Osteoblast (primary cell): ENCODE measurements at regions not wholly inside any gene's neighbourhood (a gene's known extent, or its start where the extent isn't known, plus 50 kb on each side); places are given as distances from the start of the nearest gene placed in this dataset.

Experiments
- DNase-seq: peaks from one replicate; pipeline ENCODE4 v3.0.0; 2011; ENCODE audit warnings: low spot score, mixed read lengths; ENCODE audit not compliant: insufficient read length; ENCODE audit errors: missing footprints
- H2AFZ ChIP-seq: 2 replicates; pipeline ENCODE4 v1.6.0; 2011; ENCODE audit warnings: mild to moderate bottlenecking, low read length
- H3K27ac ChIP-seq: 2 replicates; pipeline ENCODE4 v1.5.1; 2011; ENCODE audit warnings: mild to moderate bottlenecking, low read depth, low read length, moderate library complexity
- H3K27me3 ChIP-seq: 2 replicates; pipeline ENCODE4 v1.6.0; 2012; ENCODE audit warnings: mild to moderate bottlenecking, control low read depth, inconsistent platforms, low read length, moderate library complexity; ENCODE audit not compliant: insufficient read depth
- H3K36me3 ChIP-seq: 2 replicates; pipeline ENCODE4 v1.5.1; 2011; ENCODE audit warnings: mild to moderate bottlenecking, low read length, control low read depth, moderate library complexity; ENCODE audit not compliant: insufficient read depth
- H3K4me1 ChIP-seq: 2 replicates; pipeline ENCODE4 v1.5.1; 2011; ENCODE audit warnings: mild to moderate bottlenecking, low read length, control low read depth, moderate library complexity; ENCODE audit not compliant: insufficient read depth
- H3K4me2 ChIP-seq: 2 replicates; pipeline ENCODE4 v1.6.0; 2011; ENCODE audit warnings: mild to moderate bottlenecking, low read length; ENCODE audit not compliant: insufficient read depth
- H3K4me3 ChIP-seq: fragments of 200-600 bp; sonication (generic); 3 replicates; pipeline ENCODE4 v1.5.1; 2012; ENCODE audit warnings: mild to moderate bottlenecking, low read length, inconsistent platforms; ENCODE audit not compliant: insufficient read depth
- H3K79me2 ChIP-seq: 2 replicates; pipeline ENCODE4 v1.6.0; 2012; ENCODE audit warnings: mild to moderate bottlenecking, low read length, control low read depth, inconsistent platforms; ENCODE audit not compliant: insufficient read depth
- H3K9me3 ChIP-seq: 2 replicates; pipeline ENCODE4 v1.5.1; 2011; ENCODE audit warnings: low read depth, low read length, control low read depth
- H4K20me1 ChIP-seq: 2 replicates; pipeline ENCODE4 v1.6.0; 2012; ENCODE audit warnings: mild to moderate bottlenecking, low read length, control low read depth; ENCODE audit not compliant: insufficient read depth
- CTCF ChIP-seq: IDR thresholded peaks from 2 replicates; pipeline ENCODE4 v1.5.1; 2011; ENCODE audit warnings: mild to moderate bottlenecking, low read depth, low read length, moderate library complexity; ENCODE audit errors: extremely low read depth

- no peaks in the 10 kb centered on the region for H3K9me3 ChIP-seq
- H3K4me2 ChIP-seq: peak overlapping the region; percentile 19
- no peak overlapping the region for H2AFZ ChIP-seq
- no peaks in the 10 kb centered on the region for H3K36me3 ChIP-seq
- no peak for TF ChIP-seq CTCF
- no peak overlapping the region for H3K27ac ChIP-seq
- DNase-seq: peak; percentile 60
- H3K4me1 ChIP-seq: peaks cover 27% of the 10 kb centered on the region
- H3K4me3 ChIP-seq: no peak overlapping the region
- H3K27me3 ChIP-seq: no peaks in the 10 kb centered on the region
- H4K20me1 ChIP-seq: no peaks in the 10 kb centered on the region
- no peaks in the 10 kb centered on the region for H3K79me2 ChIP-seq
These were observed 205.8 kb downstream of the TJP1 start for GRCh38 chr15:29616512-29616911.

DNA sequence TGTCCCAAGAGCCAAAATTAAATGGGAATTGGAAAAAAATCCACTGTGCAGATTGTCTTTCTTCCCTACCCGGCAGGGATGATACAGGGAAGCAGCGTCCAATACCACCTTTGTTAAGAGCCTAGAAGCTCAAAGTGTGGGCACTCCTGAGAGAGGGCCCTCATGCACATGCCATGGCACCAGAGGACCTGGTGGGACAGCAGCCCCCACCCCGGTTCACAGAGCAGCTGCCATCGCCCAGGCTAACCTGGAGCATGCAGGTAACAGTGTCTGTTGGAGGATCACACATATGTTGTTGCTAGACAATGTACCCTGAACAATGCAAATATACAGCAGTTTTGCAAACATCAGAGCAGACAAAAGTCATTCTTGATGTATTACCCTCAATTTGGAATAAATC lies 206.5 kb downstream of the TJP1 start:
- DNase-seq: no peak
- no peak for TF ChIP-seq CTCF
- Histone ChIP-seq H3K4me2 (peak overlapping the region; percentile 19), H3K4me3 (no peak overlapping the region), H2AFZ (peak overlapping the region; percentile 70), H3K36me3 (no peaks in the 10 kb centered on the region), H3K4me1 (peaks cover 30% of the 10 kb centered on the region), H3K27me3 (no peaks in the 10 kb centered on the region), H3K9me3 (no peaks in the 10 kb centered on the region), H4K20me1 (no peaks in the 10 kb centered on the region), H3K79me2 (no peaks in the 10 kb centered on the region), H3K27ac (no peak overlapping the region)

DNA sequence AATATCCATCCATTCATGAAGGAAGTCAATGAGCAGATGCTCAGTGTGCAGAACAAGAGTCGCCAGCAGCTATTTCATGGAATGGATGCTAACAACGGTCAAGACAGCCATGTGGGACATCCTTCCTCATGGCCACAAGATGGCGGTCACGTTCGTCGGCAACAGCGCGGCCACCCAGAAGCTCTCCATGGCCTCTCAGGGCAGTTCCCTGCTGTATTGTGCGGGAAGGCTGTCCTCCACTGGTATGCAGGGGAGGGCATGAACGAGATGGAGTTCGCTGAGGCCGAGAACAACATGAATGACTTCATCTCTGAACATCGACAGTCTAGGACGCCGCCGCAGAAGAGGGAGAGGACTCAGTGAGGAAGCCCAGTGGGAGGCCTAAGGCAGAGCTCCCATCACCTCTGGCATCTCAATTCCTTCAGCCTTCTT lies 208.3 kb downstream of the TJP1 start:
- Histone ChIP-seq H3K9me3 (no peaks in the 10 kb centered on the region), H3K27ac (no peak overlapping the region), H3K27me3 (no peaks in the 10 kb centered on the region), H3K36me3 (no peaks in the 10 kb centered on the region), H3K4me2 (no peak overlapping the region), H4K20me1 (no peaks in the 10 kb centered on the region), H3K79me2 (no peaks in the 10 kb centered on the region), H2AFZ (no peak overlapping the region), H3K4me1 (peaks cover 30% of the 10 kb centered on the region), H3K4me3 (no peak overlapping the region)
- peak; percentile 7 for TF ChIP-seq CTCF
- no peak for DNase-seq

GRCh38 chr15:29612701-29613100 lies 209.6 kb downstream of the TJP1 start:
- DNase-seq: no peak
- Histone ChIP-seq H3K27me3 (no peaks in the 10 kb centered on the region), H3K4me2 (peak overlapping the region; percentile 73), H3K27ac (peak overlapping the region; percentile 91), H3K4me1 (peaks cover 30% of the 10 kb centered on the region), H3K79me2 (no peaks in the 10 kb centered on the region), H3K9me3 (no peaks in the 10 kb centered on the region), H4K20me1 (no peaks in the 10 kb centered on the region), H3K4me3 (peak overlapping the region; percentile 34), H3K36me3 (no peaks in the 10 kb centered on the region), H2AFZ (peak overlapping the region; percentile 63)
- TF ChIP-seq CTCF: no peak
